GM13976 (cell line): ENCODE measurements at regions not wholly inside any gene's neighbourhood (a gene's known extent, or its start where the extent isn't known, plus 50 kb on each side); places are given as distances from the start of the nearest gene placed in this dataset.

Source experiments
- DNase-seq: peaks from one replicate; pipeline ENCODE4 v3.0.0; 2012; ENCODE audit warnings: low spot score
- CTCF ChIP-seq: IDR thresholded peaks from 2 replicates; pipeline ENCODE4 v1.5.1; 2012; ENCODE audit warnings: borderline replicate concordance, mild to moderate bottlenecking; ENCODE audit not compliant: insufficient read depth; ENCODE audit errors: extremely low read depth, missing control alignments, control extremely low read depth
- in situ Hi-C: fragments of 300-500 bp; cut with MboI; formaldehyde crosslinking; loops from one replicate; pipeline ENCODE4 v1.12.0; 2022; ENCODE audit warnings: low sequenced_read_pairs, mixed read lengths, inconsistent platforms; ENCODE audit not compliant: unreplicated experiment

- no peak for TF ChIP-seq CTCF
- no peak for DNase-seq
- in situ Hi-C loops = no loop called here
These were observed 468.1 kb upstream of the ACTBL2 start for GRCh38 chr5:57950616-57951228.

GRCh38 chr5:57948091-57948490 is 465.5 kb upstream of the ACTBL2 start:
- TF ChIP-seq CTCF = no peak
- in situ Hi-C loops = no loop called here
- DNase-seq = no peak

- in situ Hi-C loops = no loop called here
- DNase-seq = no peak
- TF ChIP-seq CTCF = no peak
These were observed 464.6 kb upstream of the ACTBL2 start for GRCh38 chr5:57947181-57947580.

GRCh38 chr5:57940879-57941278 is 458.3 kb upstream of the ACTBL2 start:
- no peak for DNase-seq
- in situ Hi-C loops = no loop called here
- TF ChIP-seq CTCF = no peak

- in situ Hi-C loops = no loop called here
- no peak for TF ChIP-seq CTCF
These were observed 457.6 kb upstream of the ACTBL2 start for GRCh38 chr5:57940236-57940635.

GRCh38 chr5:57939771-57940170 is 457.2 kb upstream of the ACTBL2 start:
- DNase-seq = no peak
- in situ Hi-C loops = no loop called here
- no peak for TF ChIP-seq CTCF

More at GRCh38 chr5:57940236-57940635, 457.6 kb upstream of the ACTBL2 start:
- DNase-seq = no peak
